C4-2B (cell line): ENCODE measurements at regions not wholly inside any gene's neighbourhood (a gene's known extent, or its start where the extent isn't known, plus 50 kb on each side); places are given as distances from the start of the nearest gene placed in this dataset.
"Not testable (repeated sequence)": the region's sequence is repeated elsewhere in the genome, so short reads cannot be mapped to it uniquely, and the experiment has no call there.

Experiments used
- H3K27ac ChIP-seq: fragments of 450-650 bp; 2 replicates; pipeline ENCODE4 v1.5.1; 2017
- CTCF ChIP-seq: fragments of 450-650 bp; conservative IDR thresholded peaks from 2 replicates; pipeline ENCODE4 v1.5.1; 2017; ENCODE audit warnings: mild to moderate bottlenecking
- ZFX ChIP-seq: fragments of 450-650 bp; IDR thresholded peaks from 2 replicates; pipeline ENCODE4 v1.6.1; 2017

GRCh38 chr6:115551527-115551926 lies 509.2 kb downstream of the FRK start:
- H3K27ac ChIP-seq: no peak overlapping the region
- TF ChIP-seq CTCF (no peak), ZFX (no peak)

- TF ChIP-seq CTCF: peak; percentile 40
- TF ChIP-seq ZFX: no peak
- H3K27ac ChIP-seq: no peak overlapping the region
Observed at GRCh38 chr6:115545672-115545986, 515.1 kb downstream of the FRK start.

- H3K27ac ChIP-seq: no peak overlapping the region
- TF ChIP-seq ZFX: no peak
- TF ChIP-seq CTCF: peak; percentile 70
Observed at GRCh38 chr6:115544765-115545671, 515.7 kb downstream of the FRK start.

GRCh38 chr6:115540077-115540869 lies 520.4 kb downstream of the FRK start:
- TF ChIP-seq ZFX (no peak), CTCF (no peak)
- H3K27ac ChIP-seq: no peak overlapping the region

- TF ChIP-seq CTCF: no peak
- TF ChIP-seq ZFX: no peak
- no peak overlapping the region for H3K27ac ChIP-seq
Observed at GRCh38 chr6:115539531-115539930, 521.2 kb downstream of the FRK start.

GRCh38 chr6:115524821-115525220 lies 535.9 kb downstream of the FRK start:
- H3K27ac ChIP-seq: no peak overlapping the region
- no peak for TF ChIP-seq ZFX
- TF ChIP-seq CTCF: no peak

- not testable (repeated sequence) for H3K27ac ChIP-seq
Observed at GRCh38 chr6:115521747-115522146, 538.9 kb downstream of the FRK start.
